AG04450 (cell line): ENCODE measurements at regions not wholly inside any gene's neighbourhood (a gene's known extent, or its start where the extent isn't known, plus 50 kb on each side); places are given as distances from the start of the nearest gene placed in this dataset. TPM values are rescaled to one million over a fixed set of nuclear protein-coding genes. Genes with fewer than 3 reads are reported as not detected.
"Not testable (repeated sequence)": the region's sequence is repeated elsewhere in the genome, so short reads cannot be mapped to it uniquely, and the experiment has no call there.

Source experiments
- CTCF ChIA-PET: fragments of 300-600, 350-600 bp; formaldehyde crosslinking; extraction: SDS; loops from one replicate; lab custom pipeline; 2022; ENCODE audit warnings: antibody characterized with exemption, inconsistent platforms; lab: Charles Lee
- POLR2A ChIA-PET: fragments of 350-600 bp; formaldehyde crosslinking; extraction: SDS; loops from one replicate; lab custom pipeline; 2021; ENCODE audit warnings: antibody characterized with exemption, inconsistent platforms; lab: Yijun Ruan, JAX
- DNase-seq: peaks from one replicate; pipeline ENCODE4 v3.0.0-alpha.2; 2011; ENCODE audit warnings: low read depth, low spot score
- H3K27ac ChIP-seq: one replicate; pipeline ENCODE4 v1.5.1; 2012; ENCODE audit warnings: low read depth, low read length, control low read depth
- H3K27me3 ChIP-seq: one replicate; pipeline ENCODE4 v1.6.0; 2012; ENCODE audit warnings: low read length; ENCODE audit not compliant: control insufficient read depth, insufficient read depth
- H3K4me3 ChIP-seq: 2 replicates; pipeline ENCODE4 v1.5.1; 2011; ENCODE audit warnings: mild to moderate bottlenecking, low read depth, low read length, control low read depth
- H3K9me3 ChIP-seq: 2 replicates; pipeline ENCODE4 v1.5.1; 2012; ENCODE audit warnings: low read length; ENCODE audit not compliant: control insufficient read depth, insufficient read depth
- CTCF ChIP-seq: IDR thresholded peaks from 2 replicates; pipeline ENCODE4 v1.5.1; 2011; ENCODE audit warnings: low read depth, low read length, control low read depth, inconsistent platforms
- small RNA-seq: library from RNA; depleted of rRNA; stranded (forward); fragments of <200 nt; gene quantifications from one replicate; pipeline ENCODE3, GENCODE V24; 2012; ENCODE audit warnings: low read depth; ENCODE audit not compliant: insufficient read length

- POLR2A ChIA-PET: no interaction called here
- no peaks in the 10 kb centered on the region for H3K9me3 ChIP-seq
- TF ChIP-seq CTCF: no peak
- CTCF ChIA-PET: no interaction called here
- peaks cover 2% of the 10 kb centered on the region for H3K27me3 ChIP-seq
- no peak overlapping the region for H3K4me3 ChIP-seq
- DNase-seq: no peak
- H3K27ac ChIP-seq: no peak overlapping the region
These were observed 146.8 kb downstream of the USP46 start for GRCh38 chr4:52512291-52512690.

GRCh38 chr4:52522093-52522492 is 137.0 kb downstream of the USP46 start:
- DNase-seq, POLR2A ChIA-PET, H3K27me3 ChIP-seq, H3K9me3 ChIP-seq, H3K27ac ChIP-seq, H3K4me3 ChIP-seq: not testable (repeated sequence)
- CTCF ChIA-PET: interaction anchor here (1.5 kb wide), 1 partner anchor 23 kb away, joined by 3 read pairs; no protein-coding TSS in a partner anchor

- TF ChIP-seq CTCF: no peak
- no peak for DNase-seq
- no peaks in the 10 kb centered on the region for H3K9me3 ChIP-seq
- H3K27ac ChIP-seq: no peak overlapping the region
- peaks cover 11% of the 10 kb centered on the region for H3K27me3 ChIP-seq
- H3K4me3 ChIP-seq: no peak overlapping the region
- POLR2A ChIA-PET: no interaction called here
- CTCF ChIA-PET: no interaction called here
These were observed 129.1 kb downstream of the USP46 start for GRCh38 chr4:52529983-52530382.

- Histone ChIP-seq H3K4me3 (no peak overlapping the region), H3K9me3 (no peaks in the 10 kb centered on the region), H3K27me3 (peaks cover 11% of the 10 kb centered on the region), H3K27ac (no peak overlapping the region)
- DNase-seq: no peak
- TF ChIP-seq CTCF: no peak
- ChIA-PET CTCF (interaction anchor here (1.4 kb wide), 1 partner anchor 9 kb away, joined by 7 read pairs; no protein-coding TSS in a partner anchor), POLR2A (no interaction called here)
These were observed 123.3 kb downstream of the USP46 start for GRCh38 chr4:52535793-52536192.

Small RNAs in the stretch of these regions (small RNA-seq; reads per million reads assigned to genes)
- gene RNU6-1252P: not detected
